ENCODE measurements at regions not wholly inside any gene's neighbourhood (a gene's known extent, or its start where the extent isn't known, plus 50 kb on each side); places are given as distances from the start of the nearest gene placed in this dataset.

DNA sequence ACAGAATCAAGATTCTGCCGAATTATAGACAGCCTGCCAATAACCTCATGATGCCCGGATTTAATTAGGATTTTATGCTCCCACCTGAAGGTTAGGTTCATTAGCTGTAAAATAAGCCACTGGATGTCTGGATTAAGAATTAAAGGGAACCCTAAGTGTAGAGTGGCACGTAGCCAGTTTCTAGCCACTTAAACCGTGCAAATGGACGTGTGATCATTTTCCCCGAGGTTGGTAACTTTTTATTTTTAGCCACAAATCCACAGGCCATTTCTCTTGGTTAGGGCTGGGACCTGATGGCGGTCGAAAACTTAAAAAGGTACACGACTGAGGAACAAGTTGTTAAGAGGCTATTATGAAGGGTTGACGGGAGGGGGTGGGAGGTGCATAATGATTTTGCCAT lies 127.3 kb upstream of the TMPO start:
- H3K27me3 Mint-ChIP-seq (ENCODE audit: low read depth) = no peaks in the 10 kb centered on the region; the same call in 1 of the 2 replicates
- peak overlapping the region; percentile 62 for H2AFZ ChIP-seq (ENCODE audit: low read length)
- H3K4me2 ChIP-seq (ENCODE audit: insufficient read depth, insufficient read length, low read length) = no peak overlapping the region

More for the DNA sequence above, 127.3 kb upstream of the TMPO start:
- Mint-ChIP-seq H3K27ac (no peak overlapping the region), H3K4me1 (peaks cover 18 to 21% of the 10 kb centered on the region in 2 experiments), H3K4me3 (no peak overlapping the region), H3K9me3 (peaks cover 0 to 2% of the 10 kb centered on the region in 2 experiments; a peak in 4 of 5 replicates), H3K36me3 (ENCODE audit: insufficient read depth in 1 of 3, low read depth in 3 of 3) (peaks cover 2 to 4% (median 2%) of the 10 kb centered on the region in 3 experiments; a peak in 4 of 7 replicates)
- Histone ChIP-seq H2BK20ac (ENCODE audit: low read depth, low read length, poor library complexity, severe bottlenecking) (no peak overlapping the region), H3K14ac (ENCODE audit: insufficient read depth, low read length) (no peak overlapping the region), H3T11ph (ENCODE audit: low read length) (no peak overlapping the region), H2AK5ac (ENCODE audit: insufficient read length, low read length) (no peak overlapping the region), H3K9me3 (ENCODE audit: control insufficient read depth, low read depth, low read length) (no peaks in the 10 kb centered on the region), H3K4me1 (ENCODE audit: insufficient read depth, low read length) (no peaks in the 10 kb centered on the region), H3K56ac (ENCODE audit: insufficient read length, low read depth, low read length) (no peak overlapping the region), H3K79me1 (ENCODE audit: insufficient read depth, low read depth, low read length, poor library complexity, severe bottlenecking) (no peaks in the 10 kb centered on the region), H3K18ac (ENCODE audit: insufficient read length, low read depth, low read length) (no peak overlapping the region), H3K27me3 (ENCODE audit: insufficient read depth, low read length) (no peaks in the 10 kb centered on the region), H4K91ac (ENCODE audit: insufficient read length, low read depth, low read length) (no peak overlapping the region), H4K20me1 (ENCODE audit: control insufficient read depth, insufficient read depth, insufficient read length) (no peaks in the 10 kb centered on the region), H3K9ac (ENCODE audit: extremely low read depth, insufficient read length, low read length) (no peak overlapping the region), H2BK5ac (ENCODE audit: insufficient read length, low read length) (no peak overlapping the region), H3K27ac (ENCODE audit: insufficient read length, low read depth, low read length) (no peak overlapping the region), H3K79me2 (ENCODE audit: insufficient read depth, low read length) (no peaks in the 10 kb centered on the region), H4K5ac (ENCODE audit: insufficient read length, low read depth, low read length) (no peak overlapping the region), H3K4ac (ENCODE audit: low read depth, low read length) (no peak overlapping the region), H3K23ac (ENCODE audit: insufficient read length, low read depth, low read length) (no peak overlapping the region), H3K23me2 (ENCODE audit: insufficient read length, low read depth, low read length, poor library complexity, severe bottlenecking) (no peaks in the 10 kb centered on the region), H2BK12ac (ENCODE audit: insufficient read length, low read depth, low read length) (no peak overlapping the region), H4K8ac (replicated peaks; ENCODE audit: insufficient read length, low read depth, low read length) (no peak overlapping the region), H2BK120ac (ENCODE audit: low read depth, low read length, poor library complexity, severe bottlenecking) (no peak overlapping the region), H2BK15ac (ENCODE audit: low read depth, low read length) (no peak overlapping the region)
- no CpG with 5 or more reads among the region's 10 CpGs for WGBS (ENCODE audit: extremely low coverage, insufficient read length, low lambda C conversion rate)
- DNase-seq = no peak
- TF ChIP-seq, protein P1, sequence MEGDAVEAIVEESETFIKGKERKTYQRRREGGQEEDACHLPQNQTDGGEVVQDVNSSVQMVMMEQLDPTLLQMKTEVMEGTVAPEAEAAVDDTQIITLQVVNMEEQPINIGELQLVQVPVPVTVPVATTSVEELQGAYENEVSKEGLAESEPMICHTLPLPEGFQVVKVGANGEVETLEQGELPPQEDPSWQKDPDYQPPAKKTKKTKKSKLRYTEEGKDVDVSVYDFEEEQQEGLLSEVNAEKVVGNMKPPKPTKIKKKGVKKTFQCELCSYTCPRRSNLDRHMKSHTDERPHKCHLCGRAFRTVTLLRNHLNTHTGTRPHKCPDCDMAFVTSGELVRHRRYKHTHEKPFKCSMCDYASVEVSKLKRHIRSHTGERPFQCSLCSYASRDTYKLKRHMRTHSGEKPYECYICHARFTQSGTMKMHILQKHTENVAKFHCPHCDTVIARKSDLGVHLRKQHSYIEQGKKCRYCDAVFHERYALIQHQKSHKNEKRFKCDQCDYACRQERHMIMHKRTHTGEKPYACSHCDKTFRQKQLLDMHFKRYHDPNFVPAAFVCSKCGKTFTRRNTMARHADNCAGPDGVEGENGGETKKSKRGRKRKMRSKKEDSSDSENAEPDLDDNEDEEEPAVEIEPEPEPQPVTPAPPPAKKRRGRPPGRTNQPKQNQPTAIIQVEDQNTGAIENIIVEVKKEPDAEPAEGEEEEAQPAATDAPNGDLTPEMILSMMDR (conservative IDR thresholded peaks at IDR 0.05) = no peak

All from H9 (cell line).